Omental fat pad (tissue), 3 donors: ENCODE measurements at regions not wholly inside any gene's neighbourhood (a gene's known extent, or its start where the extent isn't known, plus 50 kb on each side); places are given as distances from the start of the nearest gene placed in this dataset.
A peak's percentile ranks its signal among the peaks of the same experiment; 100 is the strongest.

Experiments
- ATAC-seq: fragments of 150-250 bp; one replicate; pipeline ENCODE4 v1.9.1; 2016; ENCODE audit warnings: mild to moderate bottlenecking, moderate library complexity; ENCODE audit not compliant: low FRiP score
- DNase-seq: peaks from one replicate; pipeline ENCODE4 v3.0.0-alpha.2; 2019; ENCODE audit warnings: low spot score
- TF ChIP-seq, protein P1 (sequence below), 3 donors: fragments of 450-650 bp; IDR thresholded peaks; one replicate each; pipeline ENCODE4 v1.5.1; 2016 to 2017; ENCODE audit warnings: antibody characterized with exemption in 3 of 3, mild to moderate bottlenecking in 3 of 3, moderate library complexity in 2 of 3

DNA sequence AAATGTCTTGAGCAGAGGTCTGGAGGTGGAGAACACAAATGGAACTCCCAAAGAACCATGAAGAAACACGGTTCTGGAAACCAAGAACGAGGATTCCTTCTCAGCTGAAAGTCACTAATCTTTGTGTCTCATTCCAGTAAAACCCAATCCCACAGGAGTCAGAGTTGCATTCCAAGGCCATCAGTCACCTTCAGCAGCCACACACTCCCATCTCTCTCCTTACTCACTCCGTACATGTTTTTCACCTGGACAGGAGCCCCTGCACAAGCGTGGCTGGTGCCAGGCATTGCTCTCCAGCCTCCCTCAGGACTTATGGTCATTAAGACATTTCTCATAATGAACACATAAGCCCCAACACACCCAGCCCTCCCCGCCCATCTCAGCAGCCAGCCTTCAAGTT, 175.4 kb upstream of the SIX2 start:
- ATAC-seq (peak; percentile 76), DNase-seq (no peak)
- TF ChIP-seq, protein P1, sequence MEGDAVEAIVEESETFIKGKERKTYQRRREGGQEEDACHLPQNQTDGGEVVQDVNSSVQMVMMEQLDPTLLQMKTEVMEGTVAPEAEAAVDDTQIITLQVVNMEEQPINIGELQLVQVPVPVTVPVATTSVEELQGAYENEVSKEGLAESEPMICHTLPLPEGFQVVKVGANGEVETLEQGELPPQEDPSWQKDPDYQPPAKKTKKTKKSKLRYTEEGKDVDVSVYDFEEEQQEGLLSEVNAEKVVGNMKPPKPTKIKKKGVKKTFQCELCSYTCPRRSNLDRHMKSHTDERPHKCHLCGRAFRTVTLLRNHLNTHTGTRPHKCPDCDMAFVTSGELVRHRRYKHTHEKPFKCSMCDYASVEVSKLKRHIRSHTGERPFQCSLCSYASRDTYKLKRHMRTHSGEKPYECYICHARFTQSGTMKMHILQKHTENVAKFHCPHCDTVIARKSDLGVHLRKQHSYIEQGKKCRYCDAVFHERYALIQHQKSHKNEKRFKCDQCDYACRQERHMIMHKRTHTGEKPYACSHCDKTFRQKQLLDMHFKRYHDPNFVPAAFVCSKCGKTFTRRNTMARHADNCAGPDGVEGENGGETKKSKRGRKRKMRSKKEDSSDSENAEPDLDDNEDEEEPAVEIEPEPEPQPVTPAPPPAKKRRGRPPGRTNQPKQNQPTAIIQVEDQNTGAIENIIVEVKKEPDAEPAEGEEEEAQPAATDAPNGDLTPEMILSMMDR (IDR thresholded peaks at IDR 0.05) = no peak

- ATAC-seq (no peak), DNase-seq (no peak)
- TF ChIP-seq, protein P1 (IDR thresholded peaks at IDR 0.05) = no peak
These were observed 173.5 kb upstream of the SIX2 start for GRCh38 chr2:45182667-45183295.

- ATAC-seq (no peak), DNase-seq (no peak)
- TF ChIP-seq, protein P1 (IDR thresholded peaks at IDR 0.05) = no peak
These were observed 171.5 kb upstream of the SIX2 start for GRCh38 chr2:45180779-45181178.

DNA sequence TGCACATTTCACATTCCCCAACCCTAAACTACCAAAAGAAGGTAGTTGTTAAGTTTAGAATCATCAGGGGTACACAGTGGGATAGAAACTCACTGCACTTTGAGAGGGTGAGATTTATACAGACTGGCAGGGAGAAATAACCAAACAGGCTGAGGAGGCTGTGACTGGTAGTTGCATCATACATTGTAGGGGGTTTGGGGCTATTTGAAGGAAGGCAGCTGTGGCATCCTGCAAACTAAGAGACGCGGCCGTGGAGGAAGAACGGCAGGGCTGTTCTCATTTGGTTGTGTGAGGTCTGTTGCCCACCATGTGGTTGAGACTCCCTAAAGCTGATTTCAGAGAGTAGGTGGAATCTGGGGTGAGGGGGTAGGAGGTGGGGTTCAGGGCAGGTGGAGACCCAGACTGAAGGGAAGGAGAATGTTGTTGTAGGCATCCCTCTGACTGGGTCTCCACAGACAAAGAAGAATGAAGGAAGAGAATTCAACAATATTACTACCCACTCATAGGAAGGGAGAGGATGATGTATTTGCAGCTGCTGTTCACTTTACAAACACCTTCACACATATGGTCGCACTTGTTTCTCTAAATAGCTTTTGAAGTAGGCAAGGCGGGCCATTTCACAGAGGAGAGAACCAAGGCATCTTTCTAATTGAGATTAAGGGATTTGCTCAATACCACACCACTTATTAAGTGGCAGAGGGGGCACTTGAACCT, 170.9 kb upstream of the SIX2 start:
- DNase-seq (no peak), ATAC-seq (no peak)
- TF ChIP-seq, protein P1 (IDR thresholded peaks at IDR 0.05) = no peak

DNA sequence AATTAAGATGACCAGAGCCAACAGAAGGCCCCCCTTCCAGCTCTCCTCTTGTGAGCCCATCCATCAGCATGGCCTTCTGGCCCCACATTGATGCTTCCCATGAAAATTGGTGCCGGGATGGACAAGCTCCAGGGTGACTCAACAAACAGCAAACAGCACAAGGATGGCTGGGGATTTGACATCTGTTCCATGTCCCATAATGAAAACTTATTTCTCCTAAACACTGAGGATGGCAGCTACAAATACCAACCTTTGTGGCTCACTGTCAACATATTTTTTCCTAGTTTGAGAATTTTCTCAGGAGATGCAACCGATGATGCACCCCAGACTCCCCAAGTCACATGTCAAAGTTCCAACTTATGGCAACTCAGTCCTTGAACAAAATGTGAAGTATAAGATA, 169.6 kb upstream of the SIX2 start:
- ATAC-seq (no peak), DNase-seq (no peak)
- TF ChIP-seq, protein P1 (IDR thresholded peaks at IDR 0.05) = no peak

GRCh38 chr2:45178359-45178758, 169.1 kb upstream of the SIX2 start:
- TF ChIP-seq, protein P1 (IDR thresholded peaks at IDR 0.05) = no peak
- no peak for DNase-seq
- peak; percentile 13 for ATAC-seq

GRCh38 chr2:45177870-45178269, 168.6 kb upstream of the SIX2 start:
- no peak for DNase-seq
- TF ChIP-seq, protein P1 (IDR thresholded peaks at IDR 0.05) = no peak
- peak; percentile 81 for ATAC-seq
